Epithelial cell of esophagus (primary cell): ENCODE measurements at regions not wholly inside any gene's neighbourhood (a gene's known extent, or its start where the extent isn't known, plus 50 kb on each side); places are given as distances from the start of the nearest gene placed in this dataset.

ENCODE experiments used
- DNase-seq: peaks from one replicate; pipeline ENCODE4 v3.0.0; 2010; ENCODE audit warnings: low read depth
- H3K4me3 ChIP-seq: 2 replicates; pipeline ENCODE4 v1.5.1; 2011; ENCODE audit warnings: mild to moderate bottlenecking, low read length, control low read depth
- CTCF ChIP-seq: IDR thresholded peaks from 2 replicates; pipeline ENCODE4 v1.5.1; 2011; ENCODE audit warnings: low read depth, mild to moderate bottlenecking, low read length, control low read depth, inconsistent platforms; ENCODE audit not compliant: insufficient read depth; ENCODE audit errors: missing control alignments

- no peak overlapping the region for H3K4me3 ChIP-seq
- TF ChIP-seq CTCF: no peak
- peak; percentile 51 for DNase-seq
Measured at GRCh38 chr5:57695179-57695578, 212.6 kb upstream of the ACTBL2 start.

GRCh38 chr5:57693488-57694305, 211.1 kb upstream of the ACTBL2 start:
- no peak overlapping the region for H3K4me3 ChIP-seq
- DNase-seq: peak; percentile 62

GRCh38 chr5:57692582-57693487, 210.2 kb upstream of the ACTBL2 start:
- TF ChIP-seq CTCF: no peak
- peak; percentile 91 for DNase-seq
- no peak overlapping the region for H3K4me3 ChIP-seq

More at GRCh38 chr5:57693488-57694305, 211.1 kb upstream of the ACTBL2 start:
- no peak for TF ChIP-seq CTCF

GRCh38 chr5:57690724-57691123, 208.1 kb upstream of the ACTBL2 start:
- no peak for DNase-seq
- TF ChIP-seq CTCF: no peak
- H3K4me3 ChIP-seq: no peak overlapping the region

- DNase-seq: no peak
- no peak for TF ChIP-seq CTCF
- no peak overlapping the region for H3K4me3 ChIP-seq
Measured at GRCh38 chr5:57687596-57687995, 205.0 kb upstream of the ACTBL2 start.

GRCh38 chr5:57685516-57686255, 203.1 kb upstream of the ACTBL2 start:
- H3K4me3 ChIP-seq: no peak overlapping the region
- no peak for DNase-seq
- no peak for TF ChIP-seq CTCF
